Fibroblast of peridontal ligament (primary cell): ENCODE measurements at regions not wholly inside any gene's neighbourhood (a gene's known extent, or its start where the extent isn't known, plus 50 kb on each side); places are given as distances from the start of the nearest gene placed in this dataset.
A peak's percentile ranks its signal among the peaks of the same experiment; 100 is the strongest.
"Not testable (repeated sequence)": the region's sequence is repeated elsewhere in the genome, so short reads cannot be mapped to it uniquely, and the experiment has no call there.

Source experiments
- DNase-seq: peaks from one replicate; pipeline ENCODE4 v3.0.0-alpha.2; 2010; ENCODE audit errors: extremely low read depth

GRCh38 chrY:21600170-21600569 is 65.5 kb downstream of the RBMY1A1 start:
- no peak for DNase-seq

- no peak for DNase-seq
Observed at GRCh38 chrY:21601524-21601923, 66.8 kb downstream of the RBMY1A1 start.

DNA sequence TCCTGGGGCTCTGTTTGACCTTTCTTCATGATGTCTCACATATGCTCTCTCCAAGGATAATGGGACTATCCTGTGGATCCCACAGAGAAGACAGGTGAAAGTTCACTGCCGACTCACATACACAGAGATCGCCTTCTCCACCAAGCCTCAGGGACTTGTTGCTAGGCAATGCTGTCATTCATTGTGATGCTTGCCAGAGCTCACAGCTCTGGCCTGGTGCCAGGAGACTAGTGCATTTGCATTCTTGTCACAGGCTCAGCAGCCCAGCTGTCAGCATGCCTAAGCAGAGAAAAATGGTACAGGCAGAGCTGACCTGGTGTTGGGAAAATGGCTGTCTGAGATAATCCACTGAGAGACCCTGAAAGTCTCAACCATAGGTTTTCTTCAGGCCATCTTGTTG is 67.9 kb downstream of the RBMY1A1 start:
- DNase-seq: no peak

GRCh38 chrY:21636137-21636536 is 101.5 kb downstream of the RBMY1A1 start:
- DNase-seq: no peak

DNA sequence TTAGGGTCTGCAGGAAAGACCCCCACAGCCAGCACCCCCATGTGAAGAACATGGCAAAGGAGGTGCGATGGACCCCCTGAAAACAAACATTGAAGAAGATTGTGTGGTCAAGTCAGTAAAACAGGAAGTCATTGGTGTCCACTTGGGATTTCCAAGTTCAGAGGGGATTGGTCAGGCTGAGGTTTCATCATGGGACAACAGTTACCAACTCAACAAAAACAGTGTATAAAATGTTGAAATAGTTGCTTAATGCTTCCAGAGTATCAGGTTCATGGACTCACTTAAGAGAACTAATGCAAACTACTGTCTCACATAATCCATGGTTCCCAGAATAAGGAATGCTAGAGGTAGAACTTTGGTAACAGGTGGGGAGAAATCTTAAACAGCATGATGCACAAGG is 115.8 kb downstream of the RBMY1A1 start:
- DNase-seq: no peak

GRCh38 chrY:21659057-21659456 is 124.4 kb downstream of the RBMY1A1 start:
- not testable (repeated sequence) for DNase-seq

- DNase-seq: not testable (repeated sequence)
Observed at GRCh38 chrY:21679590-21679989, 144.9 kb downstream of the RBMY1A1 start.

- DNase-seq: not testable (repeated sequence)
Observed at GRCh38 chrY:21686369-21686768, 151.7 kb downstream of the RBMY1A1 start.

GRCh38 chrY:21701951-21702350 is 167.3 kb downstream of the RBMY1A1 start:
- DNase-seq: not testable (repeated sequence)

- peak; percentile 33 for DNase-seq
Observed at GRCh38 chrY:21702927-21703326, 168.2 kb downstream of the RBMY1A1 start.

- DNase-seq: peak; percentile 28
Observed at GRCh38 chrY:21705309-21705708, 170.6 kb downstream of the RBMY1A1 start.

DNA sequence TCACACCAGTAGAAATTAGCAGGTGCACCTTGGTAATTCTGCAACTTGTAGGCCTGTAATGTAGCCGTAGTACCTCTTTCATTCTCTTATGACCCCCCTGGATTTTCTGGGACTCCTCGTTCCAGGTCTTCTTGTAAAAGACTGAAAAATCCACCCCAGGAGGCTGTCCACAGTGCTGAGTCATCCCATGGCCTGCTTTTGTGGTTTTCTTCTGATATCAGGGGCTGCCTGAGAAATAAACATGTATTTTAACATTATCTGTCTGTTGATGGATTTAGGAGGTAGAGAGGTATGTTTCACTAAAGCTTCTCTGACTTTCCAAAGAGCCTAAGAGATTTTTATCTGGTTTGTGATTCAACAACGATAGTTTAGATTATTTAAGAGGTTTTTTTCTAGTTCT is 171.9 kb downstream of the RBMY1A1 start:
- DNase-seq: not testable (repeated sequence)

DNA sequence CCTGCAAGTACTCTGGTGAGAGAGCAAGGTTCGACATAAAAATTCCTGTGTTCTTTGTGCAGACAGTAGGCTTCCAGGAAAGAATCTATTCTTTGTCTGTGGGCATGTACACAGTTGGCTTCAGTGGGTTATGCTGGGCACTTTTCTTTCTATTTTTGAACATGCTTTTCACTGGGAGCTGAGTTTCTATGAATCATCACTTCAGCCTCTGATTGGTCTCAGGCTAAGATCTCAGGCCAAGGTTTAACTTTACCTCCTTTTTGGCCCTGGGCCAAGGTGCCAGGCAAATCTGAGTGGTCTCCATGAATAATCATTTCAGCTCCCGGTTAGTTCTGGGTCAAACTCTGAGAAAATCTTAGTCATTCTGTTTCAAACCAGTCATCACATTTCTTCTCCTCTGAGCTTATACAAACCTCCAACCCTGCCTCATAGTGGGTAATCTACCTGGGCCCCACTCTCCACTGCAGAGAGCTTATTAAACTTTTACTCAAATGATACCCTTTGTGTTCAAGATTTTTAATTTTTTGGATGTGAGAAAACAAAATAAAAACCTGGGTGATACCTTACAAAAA is 158.8 kb downstream of the RBMY1D start:
- DNase-seq: not testable (repeated sequence)

- DNase-seq: not testable (repeated sequence)
Observed at GRCh38 chrY:21744998-21745397, 149.3 kb downstream of the RBMY1D start.

DNA sequence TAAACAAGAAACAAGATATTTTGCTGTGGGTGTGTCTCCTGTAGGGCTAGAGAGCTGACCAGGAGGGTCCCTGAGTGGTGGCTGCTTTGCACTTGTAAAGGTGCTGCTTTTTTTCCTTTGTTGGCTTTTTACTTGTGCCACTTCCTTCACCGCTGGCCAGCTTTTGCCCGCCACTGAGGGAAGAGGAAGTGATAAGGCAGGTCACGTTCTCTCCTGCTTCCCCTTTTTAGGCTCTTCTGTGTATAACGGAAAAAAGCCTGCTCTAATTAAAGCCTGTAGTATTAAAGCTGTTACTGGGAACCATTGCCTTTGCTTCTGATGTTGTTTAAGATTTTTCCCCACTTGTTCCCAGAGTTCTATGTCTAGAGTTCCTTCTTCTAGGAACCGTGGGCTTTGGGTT is 134.1 kb downstream of the RBMY1D start:
- not testable (repeated sequence) for DNase-seq

DNA sequence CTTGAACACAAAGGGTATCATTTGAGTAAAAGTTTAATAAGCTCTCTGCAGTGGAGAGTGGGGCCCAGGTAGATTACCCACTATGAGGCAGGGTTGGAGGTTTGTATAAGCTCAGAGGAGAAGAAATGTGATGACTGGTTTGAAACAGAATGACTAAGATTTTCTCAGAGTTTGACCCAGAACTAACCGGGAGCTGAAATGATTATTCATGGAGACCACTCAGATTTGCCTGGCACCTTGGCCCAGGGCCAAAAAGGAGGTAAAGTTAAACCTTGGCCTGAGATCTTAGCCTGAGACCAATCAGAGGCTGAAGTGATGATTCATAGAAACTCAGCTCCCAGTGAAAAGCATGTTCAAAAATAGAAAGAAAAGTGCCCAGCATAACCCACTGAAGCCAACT is 126.5 kb downstream of the RBMY1D start:
- DNase-seq: not testable (repeated sequence)

- not testable (repeated sequence) for DNase-seq
Observed at GRCh38 chrY:21782174-21782860, 112.0 kb downstream of the RBMY1D start.

GRCh38 chrY:21813484-21814233 is 80.7 kb downstream of the RBMY1D start:
- no peak for DNase-seq

DNA sequence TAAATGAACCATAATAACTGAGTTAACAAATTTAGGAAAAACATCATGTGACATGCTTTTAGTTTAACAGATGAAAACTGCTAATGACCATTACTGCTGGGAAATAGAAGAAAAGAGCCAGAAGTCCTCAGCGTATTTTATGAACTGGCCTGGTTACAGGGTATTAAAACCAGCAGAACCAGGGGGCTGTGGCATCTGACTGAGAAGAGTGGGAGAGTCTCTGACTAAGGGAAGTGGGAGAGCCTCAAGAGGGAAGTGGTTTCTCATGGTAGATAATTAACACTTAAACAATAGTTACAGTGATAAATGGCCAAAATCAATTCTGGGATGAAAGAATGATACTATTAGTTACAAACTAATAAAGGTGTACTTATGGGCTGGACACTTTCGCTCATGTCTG is 79.8 kb downstream of the RBMY1D start:
- DNase-seq: no peak

DNA sequence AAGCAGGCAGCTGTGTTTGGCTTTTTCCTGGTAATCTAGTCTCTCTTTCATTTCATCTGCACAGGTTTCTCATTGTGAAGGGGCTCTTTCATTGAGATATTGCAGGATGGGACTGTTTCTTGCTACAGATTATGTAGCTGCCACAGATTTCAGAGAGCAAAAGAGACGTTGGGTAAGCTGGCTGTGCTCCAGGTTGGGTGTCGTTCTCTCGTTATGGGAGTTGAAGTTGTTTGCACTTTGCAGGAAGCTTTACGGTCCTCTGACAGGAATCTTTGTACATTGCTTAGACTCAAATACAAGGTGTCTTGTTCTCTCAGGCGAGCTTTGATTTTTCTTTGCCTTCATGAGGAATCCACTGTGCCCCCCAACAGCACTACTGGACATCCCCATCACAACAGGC is 72.4 kb downstream of the RBMY1D start:
- DNase-seq: no peak

DNA sequence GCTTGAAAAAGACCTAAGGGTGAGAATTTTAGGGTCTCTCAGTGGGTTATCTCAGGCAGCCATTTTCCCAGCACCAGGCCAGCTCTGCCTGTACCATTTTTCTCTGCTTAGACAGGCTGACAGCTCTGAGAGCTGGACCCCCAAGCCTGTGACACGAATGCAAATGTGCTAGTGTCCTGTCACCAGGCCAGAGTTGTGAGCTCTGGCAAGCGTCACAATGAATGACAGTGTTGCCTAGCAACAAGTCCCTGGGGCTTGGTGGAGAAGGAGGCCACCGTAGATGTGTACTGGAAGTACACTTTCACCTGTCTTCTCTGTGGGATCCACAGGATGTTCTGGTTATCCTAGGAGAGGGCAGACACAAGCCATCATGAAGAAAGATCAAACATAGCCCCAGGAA is 66.7 kb downstream of the RBMY1D start:
- no peak for DNase-seq
